ENCODE measurements at regions not wholly inside any gene's neighbourhood (a gene's known extent, or its start where the extent isn't known, plus 50 kb on each side); places are given as distances from the start of the nearest gene placed in this dataset.

DNA sequence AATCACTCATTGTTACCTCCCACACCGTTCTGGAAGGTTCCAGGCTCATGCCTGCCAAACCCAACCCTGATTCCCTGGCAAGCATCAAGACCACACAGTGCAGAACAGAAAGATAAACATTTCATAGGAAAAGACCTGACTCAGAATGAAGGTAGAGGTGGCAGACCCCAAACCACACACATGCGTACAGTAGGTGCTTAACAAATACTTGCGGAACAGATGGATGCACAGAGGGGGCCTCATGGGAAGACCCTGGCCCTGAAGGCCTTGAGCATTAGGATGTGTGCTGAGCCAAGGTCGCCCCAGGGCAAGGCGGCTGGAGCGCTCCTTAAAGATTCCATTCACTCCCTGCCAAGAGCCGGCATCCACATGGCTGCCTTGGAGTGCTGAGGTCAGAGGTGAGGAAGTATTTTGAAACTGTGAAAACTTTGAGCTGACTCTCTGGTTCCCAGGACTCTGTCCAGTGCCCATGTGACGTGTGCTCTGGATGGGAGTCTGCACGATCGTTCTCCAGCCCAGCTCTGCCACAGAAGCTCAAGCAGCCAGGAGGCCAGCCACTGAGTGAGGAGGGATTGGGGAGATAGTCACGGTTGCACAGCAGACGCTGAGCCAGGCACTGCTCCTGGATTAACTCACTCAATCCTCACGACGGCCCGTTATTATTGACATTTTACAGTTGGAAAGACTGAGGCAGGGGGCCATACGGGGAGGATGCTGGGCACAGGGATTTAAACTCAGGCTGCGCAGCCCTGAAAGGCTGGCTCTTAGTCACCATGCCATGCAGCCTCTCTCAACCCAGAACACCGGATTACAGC lies 65.5 kb upstream of the AFDN start (continued):
- TF ChIP-seq ZFP37 (CRISPR knock-in tag; IDR thresholded peaks at IDR 0.05; ENCODE audit: borderline replicate concordance), result no peak
- TF ChIP-seq, protein P1, sequence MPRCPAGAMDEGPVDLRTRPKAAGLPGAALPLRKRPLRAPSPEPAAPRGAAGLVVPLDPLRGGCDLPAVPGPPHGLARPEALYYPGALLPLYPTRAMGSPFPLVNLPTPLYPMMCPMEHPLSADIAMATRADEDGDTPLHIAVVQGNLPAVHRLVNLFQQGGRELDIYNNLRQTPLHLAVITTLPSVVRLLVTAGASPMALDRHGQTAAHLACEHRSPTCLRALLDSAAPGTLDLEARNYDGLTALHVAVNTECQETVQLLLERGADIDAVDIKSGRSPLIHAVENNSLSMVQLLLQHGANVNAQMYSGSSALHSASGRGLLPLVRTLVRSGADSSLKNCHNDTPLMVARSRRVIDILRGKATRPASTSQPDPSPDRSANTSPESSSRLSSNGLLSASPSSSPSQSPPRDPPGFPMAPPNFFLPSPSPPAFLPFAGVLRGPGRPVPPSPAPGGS (CRISPR knock-in tag; IDR thresholded peaks at IDR 0.05), result no peak; the same call in 1 of the 2 replicates
- TF ChIP-seq ZNF747 (CRISPR knock-in tag; IDR thresholded peaks at IDR 0.05; ENCODE audit: borderline replicate concordance), result no peak
- TF ChIP-seq ZNF652 (CRISPR knock-in tag; IDR thresholded peaks at IDR 0.05; ENCODE audit: borderline replicate concordance, low read depth), result no peak
- TF ChIP-seq, protein P2, sequence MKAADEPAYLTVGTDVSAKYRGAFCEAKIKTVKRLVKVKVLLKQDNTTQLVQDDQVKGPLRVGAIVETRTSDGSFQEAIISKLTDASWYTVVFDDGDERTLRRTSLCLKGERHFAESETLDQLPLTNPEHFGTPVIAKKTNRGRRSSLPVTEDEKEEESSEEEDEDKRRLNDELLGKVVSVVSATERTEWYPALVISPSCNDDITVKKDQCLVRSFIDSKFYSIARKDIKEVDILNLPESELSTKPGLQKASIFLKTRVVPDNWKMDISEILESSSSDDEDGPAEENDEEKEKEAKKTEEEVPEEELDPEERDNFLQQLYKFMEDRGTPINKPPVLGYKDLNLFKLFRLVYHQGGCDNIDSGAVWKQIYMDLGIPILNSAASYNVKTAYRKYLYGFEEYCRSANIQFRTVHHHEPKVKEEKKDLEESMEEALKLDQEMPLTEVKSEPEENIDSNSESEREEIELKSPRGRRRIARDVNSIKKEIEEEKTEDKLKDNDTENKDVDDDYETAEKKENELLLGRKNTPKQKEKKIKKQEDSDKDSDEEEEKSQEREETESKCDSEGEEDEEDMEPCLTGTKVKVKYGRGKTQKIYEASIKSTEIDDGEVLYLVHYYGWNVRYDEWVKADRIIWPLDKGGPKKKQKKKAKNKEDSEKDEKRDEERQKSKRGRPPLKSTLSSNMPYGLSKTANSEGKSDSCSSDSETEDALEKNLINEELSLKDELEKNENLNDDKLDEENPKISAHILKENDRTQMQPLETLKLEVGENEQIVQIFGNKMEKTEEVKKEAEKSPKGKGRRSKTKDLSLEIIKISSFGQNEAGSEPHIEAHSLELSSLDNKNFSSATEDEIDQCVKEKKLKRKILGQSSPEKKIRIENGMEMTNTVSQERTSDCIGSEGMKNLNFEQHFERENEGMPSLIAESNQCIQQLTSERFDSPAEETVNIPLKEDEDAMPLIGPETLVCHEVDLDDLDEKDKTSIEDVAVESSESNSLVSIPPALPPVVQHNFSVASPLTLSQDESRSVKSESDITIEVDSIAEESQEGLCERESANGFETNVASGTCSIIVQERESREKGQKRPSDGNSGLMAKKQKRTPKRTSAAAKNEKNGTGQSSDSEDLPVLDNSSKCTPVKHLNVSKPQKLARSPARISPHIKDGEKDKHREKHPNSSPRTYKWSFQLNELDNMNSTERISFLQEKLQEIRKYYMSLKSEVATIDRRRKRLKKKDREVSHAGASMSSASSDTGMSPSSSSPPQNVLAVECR (CRISPR knock-in tag; IDR thresholded peaks at IDR 0.05; ENCODE audit: borderline replicate concordance), result peak; percentile 64; the same call in 1 of the 2 replicates
- TF ChIP-seq, protein P3, sequence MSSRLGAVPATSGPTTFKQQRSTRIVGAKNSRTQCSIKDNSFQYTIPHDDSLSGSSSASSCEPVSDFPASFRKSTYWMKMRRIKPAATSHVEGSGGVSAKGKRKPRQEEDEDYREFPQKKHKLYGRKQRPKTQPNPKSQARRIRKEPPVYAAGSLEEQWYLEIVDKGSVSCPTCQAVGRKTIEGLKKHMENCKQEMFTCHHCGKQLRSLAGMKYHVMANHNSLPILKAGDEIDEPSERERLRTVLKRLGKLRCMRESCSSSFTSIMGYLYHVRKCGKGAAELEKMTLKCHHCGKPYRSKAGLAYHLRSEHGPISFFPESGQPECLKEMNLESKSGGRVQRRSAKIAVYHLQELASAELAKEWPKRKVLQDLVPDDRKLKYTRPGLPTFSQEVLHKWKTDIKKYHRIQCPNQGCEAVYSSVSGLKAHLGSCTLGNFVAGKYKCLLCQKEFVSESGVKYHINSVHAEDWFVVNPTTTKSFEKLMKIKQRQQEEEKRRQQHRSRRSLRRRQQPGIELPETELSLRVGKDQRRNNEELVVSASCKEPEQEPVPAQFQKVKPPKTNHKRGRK (CRISPR knock-in tag; IDR thresholded peaks at IDR 0.05), result no peak
- TF ChIP-seq, protein P4, sequence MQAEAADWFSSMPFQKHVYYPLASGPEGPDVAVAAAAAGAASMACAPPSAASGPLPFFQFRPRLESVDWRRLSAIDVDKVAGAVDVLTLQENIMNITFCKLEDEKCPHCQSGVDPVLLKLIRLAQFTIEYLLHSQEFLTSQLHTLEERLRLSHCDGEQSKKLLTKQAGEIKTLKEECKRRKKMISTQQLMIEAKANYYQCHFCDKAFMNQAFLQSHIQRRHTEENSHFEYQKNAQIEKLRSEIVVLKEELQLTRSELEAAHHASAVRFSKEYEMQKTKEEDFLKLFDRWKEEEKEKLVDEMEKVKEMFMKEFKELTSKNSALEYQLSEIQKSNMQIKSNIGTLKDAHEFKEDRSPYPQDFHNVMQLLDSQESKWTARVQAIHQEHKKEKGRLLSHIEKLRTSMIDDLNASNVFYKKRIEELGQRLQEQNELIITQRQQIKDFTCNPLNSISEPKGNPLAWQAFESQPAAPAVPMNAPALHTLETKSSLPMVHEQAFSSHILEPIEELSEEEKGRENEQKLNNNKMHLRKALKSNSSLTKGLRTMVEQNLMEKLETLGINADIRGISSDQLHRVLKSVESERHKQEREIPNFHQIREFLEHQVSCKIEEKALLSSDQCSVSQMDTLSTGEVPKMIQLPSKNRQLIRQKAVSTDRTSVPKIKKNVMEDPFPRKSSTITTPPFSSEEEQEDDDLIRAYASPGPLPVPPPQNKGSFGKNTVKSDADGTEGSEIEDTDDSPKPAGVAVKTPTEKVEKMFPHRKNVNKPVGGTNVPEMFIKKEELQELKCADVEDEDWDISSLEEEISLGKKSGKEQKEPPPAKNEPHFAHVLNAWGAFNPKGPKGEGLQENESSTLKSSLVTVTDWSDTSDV (CRISPR knock-in tag; IDR thresholded peaks at IDR 0.05), result 0 out of 2 replicates have a peak, but pooled peaks have one; percentile 54
- TF ChIP-seq ZNF496 (CRISPR knock-in tag; IDR thresholded peaks at IDR 0.05; ENCODE audit: insufficient replicate concordance), result no peak
- no peak for TF ChIP-seq NFIC (IDR thresholded peaks at IDR 0.05; ENCODE audit: low read length)
- TF ChIP-seq THAP11 (CRISPR knock-in tag; IDR thresholded peaks at IDR 0.05), result peak; percentile 46; the same call in 1 of the 2 replicates
- no peak for TF ChIP-seq SNAPC2 (CRISPR knock-in tag; IDR thresholded peaks at IDR 0.05)
- no peak for TF ChIP-seq ZNF337 (CRISPR knock-in tag; IDR thresholded peaks at IDR 0.05; ENCODE audit: borderline replicate concordance, low read depth)
- TF ChIP-seq ZNF282 (IDR thresholded peaks at IDR 0.05; ENCODE audit: partially characterized antibody), result no peak
- 0 out of 2 replicates have a peak, but pooled peaks have one; percentile 47 for TF ChIP-seq ZNF567 (CRISPR knock-in tag; IDR thresholded peaks at IDR 0.05; ENCODE audit: borderline replicate concordance)
- peak; percentile 37; the same call in 1 of the 2 replicates for TF ChIP-seq SMAD1 (CRISPR knock-in tag; IDR thresholded peaks at IDR 0.05; ENCODE audit: borderline replicate concordance, low read depth)
- peak; percentile 74; the same call in 1 of the 2 replicates for TF ChIP-seq ARNTL (CRISPR knock-in tag; IDR thresholded peaks at IDR 0.05)
- no peak for TF ChIP-seq RBM22 (optimal IDR thresholded peaks at IDR 0.05; ENCODE audit: low read length)
- TF ChIP-seq ELF4 (CRISPR knock-in tag; IDR thresholded peaks at IDR 0.05; ENCODE audit: borderline replicate concordance), result no peak
- TF ChIP-seq NR2F2 (IDR thresholded peaks at IDR 0.05; ENCODE audit: borderline replicate concordance, low read depth), result peak; percentile 90
